Stromal cell of bone marrow (primary cell): ENCODE measurements at regions not wholly inside any gene's neighbourhood (a gene's known extent, or its start where the extent isn't known, plus 50 kb on each side); places are given as distances from the start of the nearest gene placed in this dataset.

Experiments
- DNase-seq: peaks from one replicate; pipeline ENCODE4 v3.0.0-alpha.2; 2012; ENCODE audit warnings: low read depth

GRCh38 chr5:120231563-120231962, 232.5 kb upstream of the PRR16 start:
- DNase-seq: no peak

DNA sequence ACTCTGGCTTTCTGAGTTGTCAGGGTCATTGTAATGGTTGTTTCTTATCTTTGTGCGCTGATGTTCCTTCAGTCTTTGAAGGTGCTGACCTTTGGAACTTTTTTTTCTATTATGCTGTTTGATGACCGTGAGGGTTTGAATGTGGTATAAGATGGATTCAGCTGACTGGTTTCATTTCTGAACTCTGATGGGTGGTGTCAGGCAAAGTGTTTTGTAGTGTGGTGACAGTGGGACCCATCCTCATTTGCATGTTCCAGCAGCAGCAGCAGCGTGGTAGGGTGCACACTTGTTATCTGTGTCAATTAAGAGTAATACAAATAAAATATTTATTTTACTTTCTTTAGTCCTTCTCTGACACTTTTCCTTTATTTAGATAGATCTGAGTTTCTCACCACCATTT, 227.7 kb upstream of the PRR16 start:
- no peak for DNase-seq

GRCh38 chr5:120239086-120239485, 225.0 kb upstream of the PRR16 start:
- DNase-seq: no peak

DNA sequence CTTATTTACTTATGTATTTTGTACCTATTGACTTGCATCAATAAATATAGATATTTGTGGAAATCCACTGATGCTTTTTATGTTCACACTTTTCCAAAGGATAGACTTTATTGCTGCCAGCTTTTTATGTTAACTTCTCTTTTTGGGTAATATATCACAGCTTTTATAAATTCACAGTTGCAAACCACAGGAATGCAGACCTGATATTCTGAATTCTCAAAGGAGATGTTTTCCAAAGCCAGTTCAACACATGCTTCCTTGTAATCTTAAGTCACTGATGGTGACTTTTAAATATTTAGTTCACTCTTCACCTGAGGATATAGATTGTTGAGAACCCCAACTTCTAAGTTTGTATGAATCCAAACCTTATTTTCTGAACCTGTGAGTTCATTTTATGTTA, 223.4 kb upstream of the PRR16 start:
- DNase-seq: no peak

DNA sequence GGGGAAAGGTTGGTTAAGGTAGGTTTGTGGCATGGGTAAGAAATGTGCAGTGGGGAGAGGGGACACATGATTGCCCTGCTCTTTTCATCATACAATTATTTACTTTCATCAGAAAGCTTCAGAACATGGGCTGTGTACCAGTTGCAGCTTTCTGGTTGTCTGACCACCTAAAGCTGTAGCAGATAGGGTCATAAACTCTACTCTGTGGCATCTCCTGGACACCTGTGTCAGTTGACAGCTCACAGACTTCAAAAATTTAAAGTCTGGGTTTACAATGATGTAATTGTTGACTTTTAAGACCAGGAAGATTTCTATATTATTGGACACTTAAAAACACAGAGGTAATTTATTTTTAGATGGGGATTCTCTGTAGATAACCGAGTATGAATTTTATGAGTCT, 222.7 kb upstream of the PRR16 start:
- no peak for DNase-seq

DNA sequence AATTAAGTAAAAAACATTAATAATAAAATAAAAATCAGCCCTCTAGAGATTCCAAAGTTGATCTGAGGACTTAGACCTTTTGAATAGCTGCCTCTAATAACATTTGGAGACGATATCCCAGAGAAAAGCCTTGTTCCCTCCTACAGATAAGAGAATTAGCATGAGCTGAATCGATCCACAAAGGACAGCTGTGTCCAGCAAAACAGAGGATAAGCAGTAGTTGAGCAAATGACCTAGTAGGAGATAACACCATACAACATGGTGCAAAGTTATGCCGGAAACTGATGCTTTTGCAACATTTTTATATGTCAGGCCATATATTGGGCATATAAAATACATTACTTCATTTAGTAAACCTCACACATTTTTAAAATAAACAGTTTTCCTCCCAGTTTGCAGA, 212.2 kb upstream of the PRR16 start:
- DNase-seq: no peak

DNA sequence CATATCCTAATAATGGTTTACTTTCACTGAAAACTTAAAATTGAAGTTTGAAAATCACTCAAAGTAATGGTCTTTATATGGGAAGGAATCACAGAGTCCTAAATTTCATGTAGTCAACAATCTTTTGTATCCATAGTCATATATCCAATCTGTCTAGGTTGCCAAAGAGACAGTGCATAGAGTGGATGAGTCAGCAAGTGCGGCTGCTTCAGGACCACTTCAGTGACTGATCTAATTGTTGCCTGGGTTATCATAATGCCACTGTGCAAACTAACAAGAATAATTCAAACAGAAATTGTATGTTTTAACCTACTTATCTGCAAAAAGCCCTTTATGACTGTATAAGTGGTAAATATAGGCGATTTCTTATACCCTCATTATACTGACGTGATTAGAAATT, 211.3 kb upstream of the PRR16 start:
- DNase-seq: no peak

GRCh38 chr5:120254385-120254784, 209.7 kb upstream of the PRR16 start:
- DNase-seq: no peak

GRCh38 chr5:120255214-120255613, 208.9 kb upstream of the PRR16 start:
- no peak for DNase-seq

- no peak for DNase-seq
These were observed 207.7 kb upstream of the PRR16 start for GRCh38 chr5:120256376-120256775.

DNA sequence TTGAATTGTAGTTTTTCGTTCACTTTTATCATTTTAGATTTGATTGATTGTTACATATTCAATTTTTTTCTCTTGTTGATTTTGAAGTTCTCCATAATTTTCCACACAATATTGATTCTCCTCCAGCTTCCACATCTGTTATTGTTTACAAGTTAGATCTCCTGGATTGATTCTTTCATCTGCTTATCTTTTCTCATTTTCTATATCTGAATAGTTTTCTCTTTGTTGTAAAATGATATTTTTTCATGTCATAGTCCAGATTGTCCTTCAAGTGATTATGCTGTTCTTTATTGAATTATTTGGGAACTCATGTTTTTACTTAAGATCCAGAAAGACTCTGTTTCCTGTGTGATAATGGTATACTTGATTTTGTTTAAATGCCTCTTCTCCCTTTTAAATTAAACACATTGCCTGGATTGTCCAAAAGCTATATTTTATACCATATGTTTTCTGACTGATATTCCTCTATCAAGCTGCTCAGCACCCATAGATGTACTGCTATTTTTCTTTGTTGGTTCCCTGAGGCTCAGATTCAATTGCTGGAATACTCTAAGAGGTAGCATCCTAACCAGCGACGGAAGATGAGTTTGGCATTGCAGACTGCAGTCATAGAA, 206.6 kb upstream of the PRR16 start:
- DNase-seq: no peak

GRCh38 chr5:120258123-120258522, 206.0 kb upstream of the PRR16 start:
- no peak for DNase-seq

DNA sequence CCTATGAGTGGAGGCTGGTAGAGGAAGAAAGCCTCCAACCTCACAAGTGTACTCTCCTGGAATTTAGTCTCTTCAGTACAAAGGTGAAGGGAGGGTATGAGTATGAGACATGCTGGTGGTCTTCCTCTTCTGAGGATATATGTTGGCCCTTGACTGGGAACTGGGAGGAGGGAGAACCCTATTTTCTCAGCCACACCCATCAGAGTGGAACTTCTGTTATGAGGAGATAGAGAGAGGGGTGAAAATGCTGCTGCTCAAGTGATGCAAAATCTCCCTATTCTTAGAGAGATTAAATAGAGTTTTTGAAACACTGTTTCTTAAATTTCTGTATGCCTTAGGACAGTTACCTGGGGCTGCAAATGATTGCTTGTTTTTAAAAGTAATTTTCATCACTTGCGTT, 203.4 kb upstream of the PRR16 start:
- DNase-seq: no peak

GRCh38 chr5:120270498-120270897, 193.6 kb upstream of the PRR16 start:
- DNase-seq: no peak

DNA sequence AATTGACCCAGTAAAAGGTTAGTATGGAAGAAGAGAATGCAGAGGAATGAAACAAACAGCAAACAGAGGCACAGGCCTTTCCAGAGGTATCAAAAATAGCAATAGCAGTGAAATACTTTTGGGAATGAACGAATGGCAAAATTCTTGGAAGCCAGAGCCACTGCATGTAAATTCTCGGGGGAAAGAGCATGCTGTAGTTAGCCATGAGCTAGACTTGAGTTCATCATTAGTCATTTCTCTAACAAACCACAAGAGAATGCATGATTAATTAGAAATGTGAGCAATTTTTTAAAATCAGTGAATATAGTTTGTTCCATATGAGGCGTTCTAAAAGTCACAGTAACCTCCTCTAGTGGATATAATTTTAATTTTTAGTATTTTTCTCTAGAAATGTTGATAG, 170.3 kb upstream of the PRR16 start:
- DNase-seq: peak; percentile 87

DNA sequence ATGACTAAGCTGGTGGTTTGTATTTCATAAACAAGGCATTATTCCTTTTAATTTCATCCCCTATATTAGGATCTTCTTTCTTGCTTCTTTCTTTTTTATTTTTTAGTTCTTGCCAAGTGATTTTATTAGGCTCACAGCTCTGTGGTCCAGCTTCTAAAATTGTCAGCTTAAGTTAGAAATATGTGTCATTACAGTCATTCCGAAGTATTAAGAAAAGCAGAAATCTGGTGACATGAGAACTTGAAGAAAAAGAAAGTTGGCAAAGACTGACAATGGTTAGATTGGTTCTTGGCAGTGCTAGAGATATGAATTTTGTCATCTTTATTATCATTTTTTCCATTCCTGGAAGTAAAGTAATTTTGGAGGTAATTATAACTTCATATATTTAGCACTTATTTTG, 166.5 kb upstream of the PRR16 start:
- peak; percentile 21 for DNase-seq

GRCh38 chr5:120298981-120299380, 165.1 kb upstream of the PRR16 start:
- peak; percentile 24 for DNase-seq

GRCh38 chr5:120304663-120305062, 159.4 kb upstream of the PRR16 start:
- DNase-seq: peak; percentile 62

DNA sequence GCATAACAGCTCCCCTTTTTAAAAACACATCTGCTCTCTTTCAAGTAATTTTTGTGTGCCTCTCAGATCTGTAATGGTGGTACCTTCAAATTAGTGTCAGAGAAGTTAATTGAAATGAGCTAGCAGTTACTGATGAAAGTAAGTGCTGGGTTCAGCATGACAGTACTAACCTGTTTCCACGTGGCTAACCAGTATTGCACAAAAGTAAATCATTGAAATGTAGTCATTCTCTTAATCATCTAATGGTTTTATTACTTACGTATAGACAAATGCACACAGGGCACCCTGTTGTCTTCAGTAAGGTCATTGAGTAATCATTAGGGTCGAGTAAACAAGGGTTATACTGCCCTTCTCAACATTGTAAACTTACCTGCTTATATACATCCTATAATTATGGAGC, 157.8 kb upstream of the PRR16 start:
- no peak for DNase-seq

GRCh38 chr5:120314191-120314590, 149.9 kb upstream of the PRR16 start:
- peak; percentile 48 for DNase-seq

DNA sequence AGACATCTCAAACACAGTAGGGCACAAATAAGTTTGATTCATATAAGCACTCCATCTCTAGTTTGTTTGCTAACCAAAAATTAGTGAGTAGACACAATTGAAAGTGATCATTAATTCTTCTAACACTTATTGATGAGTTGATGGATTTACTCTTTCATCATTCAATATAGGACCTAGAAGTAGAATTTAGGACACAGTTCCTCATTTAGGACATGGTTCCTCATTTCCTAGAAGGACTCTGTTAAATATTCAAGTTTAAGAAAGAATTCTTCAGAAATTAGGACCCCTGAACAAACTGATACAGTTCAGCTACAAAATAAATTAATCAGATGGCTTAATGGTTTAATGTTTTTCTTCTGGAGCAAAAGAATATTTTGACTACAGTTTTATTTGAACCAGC, 143.5 kb upstream of the PRR16 start:
- no peak for DNase-seq

- no peak for DNase-seq
These were observed 137.4 kb upstream of the PRR16 start for GRCh38 chr5:120326651-120327050.

- DNase-seq: no peak
These were observed 136.9 kb upstream of the PRR16 start for GRCh38 chr5:120327180-120327579.

DNA sequence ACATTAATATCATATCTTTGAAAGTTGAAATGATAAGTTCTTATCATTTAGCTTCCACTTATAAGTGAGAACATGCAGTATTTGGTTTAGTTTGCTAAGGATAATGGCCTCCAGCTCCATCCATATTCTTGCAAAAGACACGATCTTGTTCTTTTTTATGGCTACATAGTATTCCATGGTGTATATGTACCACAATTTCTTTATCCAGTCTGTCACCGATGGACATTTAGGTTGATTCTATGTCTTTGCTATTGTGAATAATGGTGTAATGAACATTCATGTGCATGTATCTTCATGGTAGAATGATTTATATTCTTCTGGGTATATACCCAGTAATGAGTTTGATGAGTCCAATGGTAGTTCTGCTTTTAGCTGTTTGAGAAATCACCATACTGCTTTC, 135.0 kb upstream of the PRR16 start:
- DNase-seq: no peak

DNA sequence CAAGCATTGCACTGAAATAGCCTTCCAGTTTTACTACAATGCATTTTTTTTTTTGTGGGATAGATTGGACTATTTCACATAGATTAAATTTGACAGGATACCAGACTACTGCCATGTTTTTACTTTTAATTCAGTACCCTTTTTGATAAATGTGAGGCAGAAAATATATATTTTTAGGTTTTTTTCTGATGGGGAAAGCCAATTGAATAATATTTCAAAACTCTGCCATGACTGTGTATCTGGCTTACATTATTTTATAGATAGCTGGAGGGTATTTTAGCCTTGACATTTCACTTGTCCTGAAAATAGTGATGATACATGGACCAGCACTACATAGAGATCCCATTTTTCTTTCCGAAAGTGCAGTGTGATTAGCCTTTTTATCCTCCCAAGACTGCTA, 133.5 kb upstream of the PRR16 start:
- DNase-seq: no peak
